Ectodermal cell (in vitro differentiated cells): ENCODE measurements at regions not wholly inside any gene's neighbourhood (a gene's known extent, or its start where the extent isn't known, plus 50 kb on each side); places are given as distances from the start of the nearest gene placed in this dataset.
"Not testable (repeated sequence)": the region's sequence is repeated elsewhere in the genome, so short reads cannot be mapped to it uniquely, and the experiment has no call there.

Experiments
- H3K27ac ChIP-seq: 2 replicates; pipeline ENCODE4 v1.7.0; 2013; ENCODE audit warnings: mild to moderate bottlenecking, low read depth, low read length; ENCODE audit not compliant: insufficient read depth, poor library complexity, severe bottlenecking
- H3K27me3 ChIP-seq: 2 replicates; pipeline ENCODE4 v1.7.0; 2013; ENCODE audit warnings: mild to moderate bottlenecking, low read length; ENCODE audit not compliant: insufficient read depth, control insufficient read depth, poor library complexity, severe bottlenecking
- H3K36me3 ChIP-seq: one replicate; pipeline ENCODE4 v1.7.0; 2013; ENCODE audit warnings: low read length; ENCODE audit not compliant: control insufficient read depth, insufficient read depth
- H3K4me1 ChIP-seq: one replicate; pipeline ENCODE4 v1.7.0; 2013; ENCODE audit warnings: low read length; ENCODE audit not compliant: control insufficient read depth, insufficient read depth
- H3K4me3 ChIP-seq: 2 replicates; pipeline ENCODE4 v1.7.0; 2013; ENCODE audit warnings: low read depth, low read length, control low read depth; ENCODE audit not compliant: insufficient read depth
- H3K9me3 ChIP-seq: 2 replicates; pipeline ENCODE4 v1.7.0; 2013; ENCODE audit warnings: mild to moderate bottlenecking, low read length, moderate library complexity; ENCODE audit not compliant: control insufficient read depth
- WGBS, 2 experiments: methylation state at CpG; one replicate each; pipeline ENCODE4 v1.1.7; 2013; ENCODE audit warnings: missing lambda C conversion rate in 2 of 2; 5-methylcytosine and 5-hydroxymethylcytosine counted together

- Histone ChIP-seq H3K4me1 (no peaks in the 10 kb centered on the region), H3K4me3 (no peak overlapping the region), H3K27ac (no peak overlapping the region), H3K36me3 (no peaks in the 10 kb centered on the region), H3K9me3 (no peaks in the 10 kb centered on the region), H3K27me3 (no peaks in the 10 kb centered on the region)
Observed at GRCh38 chr5:111966290-111966689, 209.3 kb upstream of the NREP start.

GRCh38 chr5:111963555-111963954 is 206.6 kb upstream of the NREP start:
- Histone ChIP-seq H3K9me3 (no peaks in the 10 kb centered on the region), H3K4me1 (no peaks in the 10 kb centered on the region), H3K27me3 (no peaks in the 10 kb centered on the region), H3K27ac (no peak overlapping the region), H3K4me3 (no peak overlapping the region), H3K36me3 (no peaks in the 10 kb centered on the region)

- Histone ChIP-seq H3K36me3 (no peaks in the 10 kb centered on the region), H3K4me1 (no peaks in the 10 kb centered on the region), H3K27me3 (no peaks in the 10 kb centered on the region), H3K27ac (no peak overlapping the region), H3K9me3 (no peaks in the 10 kb centered on the region), H3K4me3 (no peak overlapping the region)
- WGBS, 2 experiments: 95 to 96% methylated on average over 9 of the region's 9 CpGs
Observed at GRCh38 chr5:111962906-111963305, 205.9 kb upstream of the NREP start.

- H3K4me3 ChIP-seq: no peak overlapping the region
- no peak overlapping the region for H3K27ac ChIP-seq
- no peaks in the 10 kb centered on the region for H3K9me3 ChIP-seq
- WGBS, 2 experiments: 74 to 88% methylated on average over 1 of the region's 1 CpG
- H3K4me1 ChIP-seq: no peaks in the 10 kb centered on the region
- no peaks in the 10 kb centered on the region for H3K36me3 ChIP-seq
- no peaks in the 10 kb centered on the region for H3K27me3 ChIP-seq
Observed at GRCh38 chr5:111961862-111962261, 204.9 kb upstream of the NREP start.

DNA sequence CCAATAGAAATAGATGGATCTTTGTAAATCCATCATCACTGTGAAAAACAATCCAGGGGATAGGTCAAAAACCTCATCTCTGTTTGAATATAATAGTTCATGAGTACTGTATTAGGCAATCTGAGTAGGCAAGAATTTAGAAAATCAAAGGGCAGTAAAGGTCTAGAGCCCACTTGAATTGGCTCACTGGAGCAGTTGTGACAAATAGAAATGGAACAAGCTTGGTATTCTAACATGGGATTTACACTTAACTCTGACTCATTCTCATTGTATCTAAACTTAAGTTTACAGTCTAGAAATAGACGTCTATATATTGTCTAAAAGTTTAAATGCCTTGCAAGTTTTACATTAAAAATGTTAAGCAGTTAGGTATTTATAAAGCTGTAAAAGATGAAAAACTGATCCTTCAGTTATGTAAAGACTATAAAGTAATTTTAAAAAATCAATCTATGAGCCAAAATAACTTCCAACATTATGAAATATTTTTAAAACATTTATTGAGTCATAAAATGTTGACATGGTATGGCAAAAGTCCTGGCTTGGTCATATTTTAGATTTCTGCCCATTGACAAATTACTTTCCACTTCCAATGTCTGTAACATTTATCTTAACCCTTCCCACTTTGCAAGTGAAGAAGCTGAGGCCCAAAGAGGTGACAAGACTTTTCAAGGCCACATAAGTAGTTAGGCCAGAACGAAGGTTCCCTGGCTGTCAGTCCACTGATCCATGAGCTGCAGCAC is 203.7 kb upstream of the NREP start:
- Histone ChIP-seq H3K27me3 (no peaks in the 10 kb centered on the region), H3K27ac (no peak overlapping the region), H3K4me3 (no peak overlapping the region), H3K36me3 (no peaks in the 10 kb centered on the region), H3K9me3 (no peaks in the 10 kb centered on the region), H3K4me1 (no peaks in the 10 kb centered on the region)
- WGBS, 2 experiments: 86 to 92% methylated on average over 1 to 2 of the region's 2 CpGs

- Histone ChIP-seq H3K4me1 (no peaks in the 10 kb centered on the region), H3K27ac (no peak overlapping the region), H3K4me3 (no peak overlapping the region), H3K27me3 (no peaks in the 10 kb centered on the region), H3K36me3 (no peaks in the 10 kb centered on the region), H3K9me3 (no peaks in the 10 kb centered on the region)
- WGBS, 2 experiments: no CpG with 5 or more reads among the region's 1 CpG
Observed at GRCh38 chr5:111958851-111959250, 201.9 kb upstream of the NREP start.

DNA sequence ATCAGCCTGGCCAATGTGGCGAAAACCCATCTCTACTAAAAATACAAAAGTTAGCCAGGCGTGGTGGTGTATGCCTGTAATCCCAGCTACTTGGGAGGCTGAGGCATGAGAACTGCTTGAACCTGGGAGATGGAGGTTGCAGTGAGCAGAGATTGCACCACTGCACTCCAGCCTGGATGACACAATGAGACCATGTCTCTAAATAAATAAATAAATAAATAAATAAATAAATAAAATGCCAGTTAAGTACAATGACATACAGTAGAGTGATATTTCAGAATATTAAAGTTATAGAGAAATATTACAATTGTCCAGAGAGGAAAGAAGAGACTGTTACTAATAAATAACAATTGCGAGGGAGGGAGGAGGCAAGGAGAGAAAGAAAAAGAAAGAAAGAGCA is 199.8 kb upstream of the NREP start:
- not testable (repeated sequence) for H3K9me3 ChIP-seq, H3K4me1 ChIP-seq, H3K4me3 ChIP-seq, H3K27ac ChIP-seq, H3K27me3 ChIP-seq, H3K36me3 ChIP-seq
- WGBS, 2 experiments: 95 to 97% methylated on average over 3 of the region's 3 CpGs

GRCh38 chr5:111954516-111955395 is 197.8 kb upstream of the NREP start:
- H3K9me3 ChIP-seq: no peaks in the 10 kb centered on the region
- H3K4me3 ChIP-seq: no peak overlapping the region
- H3K36me3 ChIP-seq: no peaks in the 10 kb centered on the region
- H3K27ac ChIP-seq: no peak overlapping the region
- no peaks in the 10 kb centered on the region for H3K27me3 ChIP-seq
- 98% methylated on average over 3 of the region's 3 CpGs; no CpG with 5 or more reads in 1 of the 2 experiments for WGBS, 2 experiments
- no peaks in the 10 kb centered on the region for H3K4me1 ChIP-seq

DNA sequence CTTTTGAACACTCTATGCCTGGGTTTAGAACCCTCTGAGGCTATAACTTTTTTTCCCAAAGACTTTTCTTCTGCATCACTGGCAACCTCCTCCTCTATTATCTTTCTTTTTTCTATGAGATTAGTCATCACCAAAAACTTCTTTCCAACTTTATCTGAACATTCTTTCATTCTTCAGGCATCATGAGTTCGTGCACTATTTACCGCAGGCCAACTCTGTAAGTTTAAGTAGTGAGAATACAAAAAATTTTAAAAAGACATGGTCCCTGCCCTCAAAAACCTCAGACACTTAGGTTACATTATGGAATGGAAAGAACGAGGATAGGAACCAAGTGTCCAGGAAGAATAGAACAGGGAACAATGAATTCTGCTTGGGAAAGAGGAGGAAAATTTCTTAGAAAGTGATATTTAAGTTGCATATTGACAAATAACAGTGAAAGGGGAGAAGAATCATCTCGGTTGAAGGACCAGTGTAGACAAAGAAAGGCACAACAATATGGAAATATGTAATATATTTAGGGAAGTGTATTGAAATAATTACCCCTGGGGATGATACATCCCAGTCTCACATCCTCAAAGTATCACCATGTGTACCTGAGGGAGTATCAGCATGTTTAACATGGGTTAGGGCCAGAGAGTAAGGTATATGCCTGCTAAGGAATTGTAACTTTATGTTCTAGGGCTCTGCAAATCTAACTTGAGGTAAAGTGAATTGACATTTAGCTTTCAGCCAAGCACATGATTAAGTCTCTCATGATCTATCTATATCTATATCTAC is 196.5 kb upstream of the NREP start:
- Histone ChIP-seq H3K4me1 (no peaks in the 10 kb centered on the region), H3K4me3 (no peak overlapping the region), H3K27me3 (no peaks in the 10 kb centered on the region), H3K36me3 (no peaks in the 10 kb centered on the region), H3K27ac (no peak overlapping the region), H3K9me3 (no peaks in the 10 kb centered on the region)
- 90 to 91% methylated on average over 2 to 4 of the region's 4 CpGs for WGBS, 2 experiments

GRCh38 chr5:111952555-111952954 is 195.6 kb upstream of the NREP start:
- no peaks in the 10 kb centered on the region for H3K4me1 ChIP-seq

More at GRCh38 chr5:111952555-111952954, 195.6 kb upstream of the NREP start:
- no peaks in the 10 kb centered on the region for H3K9me3 ChIP-seq
- H3K27me3 ChIP-seq: no peaks in the 10 kb centered on the region
- no peak overlapping the region for H3K27ac ChIP-seq
- no peak overlapping the region for H3K4me3 ChIP-seq
- 88 to 94% methylated on average over 2 of the region's 2 CpGs for WGBS, 2 experiments
- H3K36me3 ChIP-seq: no peaks in the 10 kb centered on the region
